Duodenal mucosa (tissue), 2 donors: ENCODE measurements at regions not wholly inside any gene's neighbourhood (a gene's known extent, or its start where the extent isn't known, plus 50 kb on each side); places are given as distances from the start of the nearest gene placed in this dataset.

ENCODE experiments used
- H3K27ac ChIP-seq: one replicate; pipeline ENCODE4 v1.7.0; 2013; ENCODE audit warnings: low read depth, low read length
- H3K27me3 ChIP-seq, 2 donors: one replicate each; pipeline ENCODE4 v1.7.0; 2013; ENCODE audit warnings: low read length in 2 of 2, control low read depth in 1 of 2; ENCODE audit not compliant: insufficient read depth in 2 of 2, control insufficient read depth in 1 of 2
- H3K36me3 ChIP-seq, 2 donors: one replicate each; pipeline ENCODE4 v1.7.0; 2013; ENCODE audit warnings: low read length in 2 of 2, control low read depth in 1 of 2; ENCODE audit not compliant: insufficient read depth in 2 of 2, control insufficient read depth in 1 of 2
- H3K4me1 ChIP-seq, 2 donors: one replicate each; pipeline ENCODE4 v1.7.0; 2013; ENCODE audit warnings: low read length in 2 of 2, control low read depth in 1 of 2; ENCODE audit not compliant: insufficient read depth in 2 of 2, control insufficient read depth in 1 of 2
- H3K4me3 ChIP-seq, 2 donors: one replicate each; pipeline ENCODE4 v1.7.0; 2013; ENCODE audit warnings: low read length in 2 of 2, low read depth in 1 of 2
- H3K9ac ChIP-seq, 2 donors: one replicate each; pipeline ENCODE4 v1.7.0; 2013; ENCODE audit warnings: low read length in 2 of 2, low read depth in 1 of 2
- H3K9me3 ChIP-seq, 2 donors: one replicate each; pipeline ENCODE4 v1.7.0; 2013; ENCODE audit warnings: low read length in 2 of 2, control low read depth in 1 of 2; ENCODE audit not compliant: control insufficient read depth in 1 of 2

DNA sequence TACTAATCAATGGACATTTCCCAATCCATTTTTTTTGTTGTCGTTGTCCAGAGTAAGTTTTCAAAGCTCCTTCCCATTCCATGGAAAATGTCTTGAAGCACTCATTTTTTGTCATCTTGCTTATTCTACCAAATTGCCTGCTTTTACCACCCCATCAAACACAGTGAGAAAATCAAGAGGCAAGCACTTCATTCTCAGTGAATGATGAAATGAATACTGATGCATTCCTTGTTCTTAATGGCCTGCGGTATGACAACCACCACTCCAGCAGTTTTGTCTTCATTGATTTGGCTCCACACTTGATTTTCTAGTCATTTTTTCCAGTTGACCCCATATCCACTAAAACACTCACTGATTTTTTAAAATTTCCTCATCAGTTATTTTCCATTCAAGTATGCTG lies 193.5 kb upstream of the ANKH start:
- H3K36me3 ChIP-seq = no peaks in the 10 kb centered on the region
- no peak overlapping the region for H3K9ac ChIP-seq
- no peaks in the 10 kb centered on the region for H3K4me1 ChIP-seq
- no peaks in the 10 kb centered on the region for H3K27me3 ChIP-seq
- no peak overlapping the region for H3K27ac ChIP-seq
- H3K4me3 ChIP-seq = no peak overlapping the region
- no peaks in the 10 kb centered on the region for H3K9me3 ChIP-seq

DNA sequence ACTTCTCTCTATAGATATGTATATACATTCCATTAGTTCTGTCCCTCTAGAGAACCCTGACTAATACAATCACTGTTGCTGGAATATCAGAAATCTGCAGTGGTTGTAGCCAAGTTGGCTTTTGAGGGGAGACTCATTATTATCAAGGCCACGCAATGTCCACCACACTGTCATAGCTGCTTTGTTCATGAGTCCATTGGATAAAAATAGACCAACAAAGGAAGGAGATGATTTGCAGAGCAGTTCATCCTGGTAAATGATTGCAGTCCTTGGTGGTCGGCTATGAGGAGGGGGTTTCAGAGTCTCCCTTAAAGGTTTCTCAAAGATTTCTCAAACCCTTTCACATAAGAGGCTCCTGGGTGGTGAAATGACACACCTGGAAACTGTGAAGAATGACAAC lies 192.8 kb upstream of the ANKH start:
- H3K36me3 ChIP-seq = no peaks in the 10 kb centered on the region

GRCh38 chr5:15056988-15057592 lies 185.5 kb upstream of the ANKH start:
- no peak overlapping the region for H3K27ac ChIP-seq
- peaks cover 0 to under 1% of the 10 kb centered on the region in 2 donors for H3K9me3 ChIP-seq
- no peak overlapping the region for H3K9ac ChIP-seq
- H3K27me3 ChIP-seq = no peaks in the 10 kb centered on the region
- no peaks in the 10 kb centered on the region for H3K4me1 ChIP-seq
- no peaks in the 10 kb centered on the region for H3K36me3 ChIP-seq
- no peak overlapping the region for H3K4me3 ChIP-seq

More for the DNA sequence above, 192.8 kb upstream of the ANKH start:
- no peak overlapping the region for H3K9ac ChIP-seq
- H3K9me3 ChIP-seq = no peaks in the 10 kb centered on the region
- no peak overlapping the region for H3K27ac ChIP-seq
- H3K4me1 ChIP-seq = no peaks in the 10 kb centered on the region
- H3K27me3 ChIP-seq = no peaks in the 10 kb centered on the region
- H3K4me3 ChIP-seq = no peak overlapping the region

DNA sequence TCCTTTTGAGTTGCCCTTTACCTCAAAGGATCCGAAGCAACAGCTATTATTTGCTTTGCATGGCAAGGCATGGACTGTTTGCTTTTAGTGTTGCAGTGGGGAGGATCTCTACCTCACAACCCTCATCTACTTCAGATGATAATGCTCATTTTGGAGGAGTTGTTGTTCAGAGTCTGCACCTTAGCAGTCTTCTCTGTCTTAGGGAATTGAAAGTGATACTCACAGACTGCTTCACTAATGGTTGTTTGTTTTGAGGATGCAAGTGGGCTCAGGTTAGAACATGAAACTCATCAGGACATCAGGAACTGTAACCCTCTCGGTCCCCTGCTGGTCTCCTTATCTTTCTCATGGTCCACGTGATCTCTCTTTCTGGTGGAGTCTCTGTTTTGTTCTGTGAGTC lies 172.9 kb upstream of the ANKH start:
- Histone ChIP-seq H3K4me1 (no peaks in the 10 kb centered on the region), H3K9ac (no peak overlapping the region), H3K9me3 (no peaks in the 10 kb centered on the region), H3K36me3 (no peaks in the 10 kb centered on the region), H3K27me3 (no peaks in the 10 kb centered on the region), H3K27ac (no peak overlapping the region), H3K4me3 (no peak overlapping the region)

- no peaks in the 10 kb centered on the region for H3K9me3 ChIP-seq
- H3K9ac ChIP-seq = no peak overlapping the region
- no peak overlapping the region for H3K4me3 ChIP-seq
- no peaks in the 10 kb centered on the region for H3K27me3 ChIP-seq
- no peaks in the 10 kb centered on the region for H3K4me1 ChIP-seq
- no peaks in the 10 kb centered on the region for H3K36me3 ChIP-seq
- no peak overlapping the region for H3K27ac ChIP-seq
Observed at GRCh38 chr5:15037247-15037908, 165.8 kb upstream of the ANKH start.

- Histone ChIP-seq H3K9ac (no peak overlapping the region), H3K4me3 (no peak overlapping the region), H3K36me3 (no peaks in the 10 kb centered on the region), H3K27me3 (no peaks in the 10 kb centered on the region), H3K4me1 (peaks cover 0 to 4% of the 10 kb centered on the region in 2 donors), H3K9me3 (no peaks in the 10 kb centered on the region), H3K27ac (no peak overlapping the region)
Observed at GRCh38 chr5:15034379-15034778, 162.8 kb upstream of the ANKH start.

DNA sequence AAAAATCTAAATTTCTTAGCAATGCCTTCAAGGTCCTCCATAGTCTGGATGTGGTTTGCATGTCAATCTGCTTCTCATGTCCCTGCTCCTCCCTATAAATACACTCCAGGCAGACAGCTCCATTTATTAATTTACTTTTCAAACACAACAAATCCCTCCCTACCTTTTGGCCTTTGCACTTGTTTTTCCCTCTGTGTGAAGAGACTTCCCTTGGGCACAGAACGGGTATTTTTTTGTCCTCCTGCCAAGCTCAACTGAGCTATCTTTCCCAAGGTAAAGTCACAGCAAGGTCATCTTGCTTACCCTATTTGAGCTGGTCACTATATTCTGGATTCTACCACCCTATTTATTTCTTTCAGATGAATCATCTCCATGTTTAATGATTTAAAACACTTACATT lies 159.6 kb upstream of the ANKH start:
- H3K4me1 ChIP-seq = peaks cover 0 to 4% of the 10 kb centered on the region in 2 donors
- no peak overlapping the region for H3K4me3 ChIP-seq
- H3K9ac ChIP-seq = no peak overlapping the region
- no peaks in the 10 kb centered on the region for H3K9me3 ChIP-seq
- H3K27ac ChIP-seq = no peak overlapping the region
- H3K36me3 ChIP-seq = no peaks in the 10 kb centered on the region
- H3K27me3 ChIP-seq = peaks cover 0 to 4% of the 10 kb centered on the region in 2 donors

DNA sequence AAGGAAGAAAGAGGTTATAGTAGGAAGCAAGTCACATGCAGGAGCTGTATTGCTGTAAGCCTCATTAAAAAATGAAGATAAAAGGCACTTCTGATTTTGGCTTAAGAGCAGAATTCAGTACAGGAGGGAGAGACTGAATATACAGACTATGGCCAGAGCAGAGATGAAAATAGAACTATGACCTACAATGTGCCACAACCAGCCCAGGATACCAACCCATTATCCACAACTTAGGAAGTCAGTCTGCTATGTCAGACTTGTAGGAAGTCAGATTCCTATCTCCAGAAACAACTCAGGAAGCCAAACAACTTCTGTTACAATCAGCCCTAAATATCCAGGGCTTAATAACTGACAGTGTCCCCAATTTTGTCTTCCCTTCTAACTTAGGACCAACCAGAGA lies 156.2 kb upstream of the ANKH start:
- no peaks in the 10 kb centered on the region for H3K9me3 ChIP-seq
- H3K27me3 ChIP-seq = peaks cover 0 to 4% of the 10 kb centered on the region in 2 donors
- H3K27ac ChIP-seq = no peak overlapping the region
- H3K9ac ChIP-seq = no peak overlapping the region
- H3K4me1 ChIP-seq = peaks cover 0 to 4% of the 10 kb centered on the region in 2 donors
- no peaks in the 10 kb centered on the region for H3K36me3 ChIP-seq
- H3K4me3 ChIP-seq = no peak overlapping the region

DNA sequence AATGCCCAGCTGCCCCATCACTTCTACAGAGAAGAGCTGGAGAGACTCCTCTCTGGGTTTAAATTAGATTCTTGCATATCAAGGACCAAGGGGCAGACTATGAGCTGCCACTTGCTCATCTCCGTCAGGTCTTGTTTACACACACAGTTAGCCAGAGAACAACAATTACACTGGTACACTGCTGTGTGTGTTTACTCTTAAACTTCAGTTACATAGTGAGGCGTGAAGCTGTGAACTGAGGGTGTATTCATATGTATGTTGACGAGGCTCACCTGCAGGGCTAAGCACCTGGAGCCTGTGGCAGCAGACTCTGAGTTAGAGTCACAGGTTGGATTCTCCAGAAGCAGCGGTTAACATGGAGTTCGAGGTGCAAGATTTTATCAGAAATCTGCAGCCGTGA lies 155.4 kb upstream of the ANKH start:
- Histone ChIP-seq H3K27me3 (peaks cover 0 to 4% of the 10 kb centered on the region in 2 donors), H3K27ac (no peak overlapping the region), H3K9me3 (no peaks in the 10 kb centered on the region), H3K9ac (no peak overlapping the region), H3K4me3 (no peak overlapping the region), H3K36me3 (no peaks in the 10 kb centered on the region), H3K4me1 (peaks cover 0 to 4% of the 10 kb centered on the region in 2 donors)

GRCh38 chr5:15026011-15026893 lies 154.7 kb upstream of the ANKH start:
- no peak overlapping the region for H3K9ac ChIP-seq
- no peaks in the 10 kb centered on the region for H3K36me3 ChIP-seq
- H3K4me3 ChIP-seq = no peak overlapping the region
- peaks cover 0 to 3% of the 10 kb centered on the region in 2 donors for H3K4me1 ChIP-seq
- no peak overlapping the region for H3K27ac ChIP-seq
- no peaks in the 10 kb centered on the region for H3K9me3 ChIP-seq
- peaks cover 0 to 4% of the 10 kb centered on the region in 2 donors for H3K27me3 ChIP-seq
